NCI-H1436 treated with DMSO at 0.1 percent for 48 hours (cell line): ENCODE measurements at regions not wholly inside any gene's neighbourhood (a gene's known extent, or its start where the extent isn't known, plus 50 kb on each side); places are given as distances from the start of the nearest gene placed in this dataset.
"Not testable (repeated sequence)": the region's sequence is repeated elsewhere in the genome, so short reads cannot be mapped to it uniquely, and the experiment has no call there.

Experiments used
- DNase-seq: peaks from one replicate; lab custom pipeline; 2025; lab: John Stamatoyannopoulos, UW

GRCh38 chr13:80823472-80823871, 482.5 kb upstream of the SPRY2 start:
- no peak for DNase-seq

- no peak for DNase-seq
Observed at GRCh38 chr13:80821466-80821865, 480.5 kb upstream of the SPRY2 start.

GRCh38 chr13:80817979-80818378, 477.1 kb upstream of the SPRY2 start:
- no peak for DNase-seq

GRCh38 chr13:80814541-80814940, 473.6 kb upstream of the SPRY2 start:
- DNase-seq: no peak

- DNase-seq: not testable (repeated sequence)
Observed at GRCh38 chr13:80810294-80810693, 469.4 kb upstream of the SPRY2 start.

- no peak for DNase-seq
Observed at GRCh38 chr13:80802946-80803345, 462.0 kb upstream of the SPRY2 start.

- no peak for DNase-seq
Observed at GRCh38 chr13:80798576-80799133, 457.7 kb upstream of the SPRY2 start.

- DNase-seq: no peak
Observed at GRCh38 chr13:80787604-80788003, 446.7 kb upstream of the SPRY2 start.

GRCh38 chr13:80783926-80784565, 443.1 kb upstream of the SPRY2 start:
- no peak for DNase-seq

GRCh38 chr13:80782441-80782840, 441.5 kb upstream of the SPRY2 start:
- no peak for DNase-seq

- DNase-seq: no peak
Observed at GRCh38 chr13:80778297-80778696, 437.4 kb upstream of the SPRY2 start.

- no peak for DNase-seq
Observed at GRCh38 chr13:80757694-80758093, 416.8 kb upstream of the SPRY2 start.

GRCh38 chr13:80755910-80756309, 415.0 kb upstream of the SPRY2 start:
- DNase-seq: peak; percentile 38

- no peak for DNase-seq
Observed at GRCh38 chr13:80754441-80754840, 413.5 kb upstream of the SPRY2 start.

GRCh38 chr13:80753866-80754265, 412.9 kb upstream of the SPRY2 start:
- DNase-seq: no peak

GRCh38 chr13:80751854-80752253, 410.9 kb upstream of the SPRY2 start:
- DNase-seq: no peak

GRCh38 chr13:80744147-80744914, 403.4 kb upstream of the SPRY2 start:
- no peak for DNase-seq

GRCh38 chr13:80742033-80742432, 401.1 kb upstream of the SPRY2 start:
- peak; percentile 63 for DNase-seq

GRCh38 chr13:80740071-80740470, 399.1 kb upstream of the SPRY2 start:
- no peak for DNase-seq

- DNase-seq: no peak
Observed at GRCh38 chr13:80737513-80737912, 396.6 kb upstream of the SPRY2 start.

GRCh38 chr13:80727321-80727975, 386.5 kb upstream of the SPRY2 start:
- no peak for DNase-seq

- no peak for DNase-seq
Observed at GRCh38 chr13:80726868-80727267, 385.9 kb upstream of the SPRY2 start.

- DNase-seq: no peak
Observed at GRCh38 chr13:80721689-80722088, 380.8 kb upstream of the SPRY2 start.
